IMR-90 (cell line): ENCODE measurements at regions not wholly inside any gene's neighbourhood (a gene's known extent, or its start where the extent isn't known, plus 50 kb on each side); places are given as distances from the start of the nearest gene placed in this dataset.
A peak's percentile ranks its signal among the peaks of the same experiment; 100 is the strongest.

Experiments used
- ATAC-seq: fragments of 200-7000 bp; cut with Tn5 transposase; 2 replicates; pipeline ENCODE4 v1.9.1; 2020; ENCODE audit warnings: low read depth, mild to moderate bottlenecking, moderate library complexity
- BruUV-seq: library from RNA; stranded (reverse); fragments of 400-500 nt; replicated peaks from 2 replicates; lab custom pipeline; 2021; lab: Mats Ljungman, UMichigan
- CTCF ChIA-PET: fragments of 300-600 bp; formaldehyde crosslinking; extraction: SDS; loops from one replicate; lab custom pipeline; 2021; ENCODE audit warnings: antibody characterized with exemption; lab: Yijun Ruan, JAX
- POLR2A ChIA-PET: fragments of 300-600 bp; sonication (Branson Sonifier 250); formaldehyde crosslinking; loops from one replicate; lab custom pipeline; 2022; ENCODE audit warnings: antibody characterized with exemption; ENCODE audit not compliant: unreplicated experiment; lab: Charles Lee
- DNase-seq: peaks from one replicate; pipeline ENCODE4 v3.0.0; 2013
- H2AFZ ChIP-seq: replicated peaks from 2 replicates; pipeline ENCODE3; 2013; ENCODE audit warnings: low read length, mild to moderate bottlenecking; ENCODE audit not compliant: poor library complexity
- H2AK5ac ChIP-seq: 2 replicates; pipeline ENCODE4 v1.6.1; 2013; ENCODE audit warnings: low read depth, low read length, inconsistent platforms
- H2AK9ac ChIP-seq: replicated peaks from 2 replicates; pipeline ENCODE3; 2013; ENCODE audit warnings: mild to moderate bottlenecking, low read depth, low read length, moderate library complexity; ENCODE audit not compliant: poor library complexity
- H2BK120ac ChIP-seq: 2 replicates; pipeline ENCODE4 v1.6.1; 2013; ENCODE audit warnings: low read depth, low read length, inconsistent platforms
- H2BK15ac ChIP-seq: 3 replicates; pipeline ENCODE4 v1.6.1; 2013; ENCODE audit warnings: low read depth, low read length, inconsistent platforms
- H2BK20ac ChIP-seq: 2 replicates; pipeline ENCODE4 v1.6.1; 2013; ENCODE audit warnings: low read depth, mild to moderate bottlenecking, inconsistent platforms, low read length, moderate library complexity
- H2BK5ac ChIP-seq: 2 replicates; pipeline ENCODE4 v1.6.1; 2013; ENCODE audit warnings: mild to moderate bottlenecking, low read depth, low read length, inconsistent platforms; ENCODE audit not compliant: poor library complexity, severe bottlenecking
- H3K14ac ChIP-seq: replicated peaks from 2 replicates; pipeline ENCODE4 v1.6.1; 2013; ENCODE audit warnings: low read depth, low read length, inconsistent platforms
- H3K18ac ChIP-seq: 2 replicates; pipeline ENCODE4 v1.6.1; 2013; ENCODE audit warnings: low read depth, low read length, control low read depth
- H3K23ac ChIP-seq: 2 replicates; pipeline ENCODE4 v1.6.1; 2013; ENCODE audit warnings: low read depth, low read length, inconsistent platforms
- H3K27ac ChIP-seq: 2 replicates; pipeline ENCODE4 v1.5.1; 2013; ENCODE audit warnings: mild to moderate bottlenecking, control low read depth, low read length; ENCODE audit not compliant: insufficient read depth
- H3K27me3 ChIP-seq: 2 replicates; pipeline ENCODE4 v1.6.1; 2013; ENCODE audit warnings: low read length; ENCODE audit not compliant: control insufficient read depth, insufficient read depth
- H3K36me3 ChIP-seq: 2 replicates; pipeline ENCODE4 v1.6.1; 2013; ENCODE audit warnings: low read length, mixed read lengths; ENCODE audit not compliant: control insufficient read depth, insufficient read depth
- H3K4ac ChIP-seq: 2 replicates; pipeline ENCODE4 v1.6.1; 2013; ENCODE audit warnings: low read depth, low read length, inconsistent platforms
- H3K4me1 ChIP-seq: 2 replicates; pipeline ENCODE4 v1.6.1; 2013; ENCODE audit warnings: low read length, mixed read lengths; ENCODE audit not compliant: control insufficient read depth, insufficient read depth
- H3K4me2 ChIP-seq: 2 replicates; pipeline ENCODE4 v1.6.1; 2013; ENCODE audit warnings: low read depth, mild to moderate bottlenecking, control low read depth, low read length, moderate library complexity
- H3K4me3 ChIP-seq: 2 replicates; pipeline ENCODE4 v1.5.1; 2013; ENCODE audit warnings: low read depth, mild to moderate bottlenecking, control low read depth, low read length, moderate library complexity; ENCODE audit not compliant: insufficient read depth
- H3K56ac ChIP-seq: 2 replicates; pipeline ENCODE4 v1.6.1; 2013; ENCODE audit warnings: low read length, inconsistent platforms; ENCODE audit not compliant: insufficient read depth; ENCODE audit errors: extremely low read depth
- H3K79me1 ChIP-seq, 2 experiments: 2 replicates each; pipeline ENCODE4 v1.6.1; 2013; ENCODE audit warnings: low read length in 2 of 2, inconsistent platforms in 1 of 2, low read depth in 1 of 2
- H3K9ac ChIP-seq: 2 replicates; pipeline ENCODE4 v1.6.1; 2013; ENCODE audit warnings: low read depth, low read length, control low read depth
- H3K9me1 ChIP-seq: 2 replicates; pipeline ENCODE4 v1.6.1; 2013; ENCODE audit warnings: low read length, inconsistent platforms; ENCODE audit not compliant: insufficient read depth
- H3K9me3 ChIP-seq: 2 replicates; pipeline ENCODE4 v1.6.1; 2013; ENCODE audit warnings: low read length; ENCODE audit not compliant: control insufficient read depth, insufficient read depth
- H4K20me1 ChIP-seq: 2 replicates; pipeline ENCODE4 v1.6.1; 2013; ENCODE audit warnings: low read length, inconsistent platforms; ENCODE audit not compliant: insufficient read depth
- H4K5ac ChIP-seq: 2 replicates; pipeline ENCODE4 v1.6.1; 2013; ENCODE audit warnings: mild to moderate bottlenecking, low read depth, low read length, control low read depth
- H4K8ac ChIP-seq, 2 experiments: 2 replicates each; pipeline ENCODE4 v1.6.1; 2013; ENCODE audit warnings: low read depth in 2 of 2, low read length in 2 of 2, control low read depth in 1 of 2, inconsistent platforms in 1 of 2
- H4K91ac ChIP-seq: 2 replicates; pipeline ENCODE4 v1.6.1; 2013; ENCODE audit warnings: low read depth, low read length, inconsistent platforms; ENCODE audit not compliant: insufficient read depth
- CEBPB ChIP-seq: IDR thresholded peaks from 2 replicates; pipeline ENCODE4 v1.6.1; 2012; ENCODE audit warnings: low read depth, low read length, improper control_type of control experiment
- CHD1 ChIP-seq: IDR thresholded peaks from 2 replicates; pipeline ENCODE4 v1.6.1; 2012; ENCODE audit warnings: low read depth, low read length, improper control_type of control experiment
- FOS ChIP-seq: fragments of 150-350 bp; IDR thresholded peaks from 2 replicates; pipeline ENCODE4 v1.6.1; 2016; ENCODE audit warnings: low read depth, low read length
- MAFK ChIP-seq: IDR thresholded peaks from 2 replicates; pipeline ENCODE4 v1.6.1; 2012; ENCODE audit warnings: low read depth, low read length, improper control_type of control experiment
- MAZ ChIP-seq: IDR thresholded peaks from 2 replicates; pipeline ENCODE4 v1.6.1; 2012; ENCODE audit warnings: low read depth, mild to moderate bottlenecking, low read length, improper control_type of control experiment, moderate library complexity, borderline replicate concordance
- MXI1 ChIP-seq: IDR thresholded peaks from 2 replicates; pipeline ENCODE4 v1.6.1; 2012; ENCODE audit warnings: low read depth, mild to moderate bottlenecking, low read length, moderate library complexity, borderline replicate concordance
- NFE2L2 ChIP-seq: fragments of 150-350 bp; IDR thresholded peaks from 2 replicates; pipeline ENCODE4 v1.6.1; 2016; ENCODE audit warnings: low read depth, mild to moderate bottlenecking, low read length
- POLR2A ChIP-seq: IDR thresholded peaks from 2 replicates; pipeline ENCODE4 v1.6.1; 2012; ENCODE audit warnings: mild to moderate bottlenecking, low read depth, low read length
- RAD21 ChIP-seq: IDR thresholded peaks from 2 replicates; pipeline ENCODE4 v1.6.1; 2012; ENCODE audit warnings: low read length, improper control_type of control experiment
- RCOR1 ChIP-seq: IDR thresholded peaks from 2 replicates; pipeline ENCODE4 v1.6.1; 2012; ENCODE audit warnings: mild to moderate bottlenecking, low read length, improper control_type of control experiment; ENCODE audit not compliant: insufficient replicate concordance
- RFX5 ChIP-seq: IDR thresholded peaks from 2 replicates; pipeline ENCODE4 v1.8.0; 2012; ENCODE audit warnings: low read depth, mild to moderate bottlenecking, low read length, moderate library complexity
- SMC3 ChIP-seq: fragments of 150-350 bp; IDR thresholded peaks from 2 replicates; pipeline ENCODE4 v1.6.1; 2016; ENCODE audit warnings: low read depth, mild to moderate bottlenecking, antibody characterized with exemption, low read length, moderate library complexity
- WGBS, 2 experiments: methylation state at CpG; one replicate each; pipeline versions ENCODE4 v1.1.5 to v1.1.7; 2013; ENCODE audit warnings: missing lambda C conversion rate in 2 of 2; ENCODE audit not compliant: insufficient read length in 1 of 2; ENCODE audit errors: extremely low coverage in 2 of 2; 5-methylcytosine and 5-hydroxymethylcytosine counted together
- dilution Hi-C: fragments of 300-500 bp; cut with HindIII; formaldehyde crosslinking; loops from one replicate; pipeline ENCODE4 v1.14.3; 2018; ENCODE audit warnings: low sequenced_read_pairs; ENCODE audit not compliant: unreplicated experiment
- in situ Hi-C: fragments of 300-500 bp; cut with MboI; formaldehyde crosslinking; loops from 3 replicates; pipeline ENCODE4 v1.14.3; 2019; ENCODE audit warnings: low sequenced_read_pairs, inconsistent platforms, mixed read lengths
- intact Hi-C: fragments of 100-400 bp; cut with micrococcal nuclease; formaldehyde crosslinking; loops from 2 replicates; pipeline ENCODE4 v1.10.0; 2022
- TF ChIP-seq, protein P1 (sequence below): fragments of 150-350 bp; IDR thresholded peaks from 2 replicates; pipeline ENCODE4 v1.6.1; 2016; ENCODE audit warnings: low read depth, mild to moderate bottlenecking, low read length, moderate library complexity, borderline replicate concordance
- TF ChIP-seq, protein P2 (sequence below): conservative IDR thresholded peaks from 2 replicates; pipeline ENCODE4 v1.5.1; 2012; ENCODE audit warnings: mild to moderate bottlenecking, low read depth, low read length, improper control_type of control experiment
- TF ChIP-seq, protein P3 (sequence below): fragments of 150-350 bp; IDR thresholded peaks from 2 replicates; pipeline ENCODE4 v1.6.1; 2017; ENCODE audit warnings: mild to moderate bottlenecking, antibody characterized with exemption, low read length, low read depth

DNA sequence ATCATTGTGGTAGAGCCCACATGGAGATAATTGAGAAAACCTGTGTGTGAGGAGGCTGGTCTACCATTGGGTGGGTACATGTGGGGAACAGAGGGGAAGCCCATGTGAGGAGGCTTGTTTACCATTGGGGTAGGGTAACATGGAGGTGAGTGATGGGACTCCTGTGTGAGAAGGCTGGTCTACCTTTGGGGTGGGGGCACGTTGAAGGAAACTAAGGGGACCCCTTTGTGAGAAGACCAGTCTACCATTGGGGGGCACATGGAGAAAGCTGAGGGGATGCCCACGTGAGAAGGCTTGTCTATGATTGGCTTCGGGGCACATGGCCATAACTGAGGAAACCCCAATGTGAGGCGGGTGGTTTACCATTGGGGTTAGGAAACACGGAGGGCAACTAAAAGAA is 158.5 kb downstream of the FBLN2 start:
- no peak overlapping the region for H2AK5ac ChIP-seq

More for the DNA sequence above, 158.5 kb downstream of the FBLN2 start:
- no peak overlapping the region for H4K8ac ChIP-seq
- no peak overlapping the region for H2BK120ac ChIP-seq
- no peak overlapping the region for H2BK15ac ChIP-seq
- no peaks in the 10 kb centered on the region for H3K4me1 ChIP-seq
- no peak overlapping the region for H3K56ac ChIP-seq
- no peak for ATAC-seq
- intact Hi-C loops = no loop called here
- no peak overlapping the region for H2BK20ac ChIP-seq
- WGBS, 2 experiments = 40% methylated on average over 3 of the region's 5 CpGs; no CpG with 5 or more reads in 1 of the 2 experiments
- H4K5ac ChIP-seq = no peak overlapping the region
- no peaks in the 10 kb centered on the region for H3K79me1 ChIP-seq
- no peak overlapping the region for H3K4me2 ChIP-seq
- no peaks in the 10 kb centered on the region for H4K20me1 ChIP-seq
- H2BK5ac ChIP-seq = no peak overlapping the region
- no TSS peak for BruUV-seq
- in situ Hi-C loops = no loop called here
- no peaks in the 10 kb centered on the region for H3K27me3 ChIP-seq
- H3K4me3 ChIP-seq = no peak overlapping the region
- no peak overlapping the region for H3K9ac ChIP-seq
- H3K18ac ChIP-seq = no peak overlapping the region
- no peak overlapping the region for H2AK9ac ChIP-seq
- H4K91ac ChIP-seq = no peak overlapping the region
- POLR2A ChIA-PET = no interaction called here
- no peak for DNase-seq
- H3K9me3 ChIP-seq = peaks cover 13% of the 10 kb centered on the region; the same call in 1 of the 2 replicates
- H3K27ac ChIP-seq = no peak overlapping the region
- no peak overlapping the region for H3K4ac ChIP-seq
- no peaks in the 10 kb centered on the region for H3K36me3 ChIP-seq
- H3K14ac ChIP-seq = no peak overlapping the region
- TF ChIP-seq FOS (no peak), POLR2A (no peak), CHD1 (no peak), NFE2L2 (no peak), RAD21 (no peak), MAZ (no peak), MXI1 (no peak), MAFK (no peak), CEBPB (no peak), RFX5 (no peak), RCOR1 (no peak), SMC3 (no peak)
- TF ChIP-seq, protein P1, sequence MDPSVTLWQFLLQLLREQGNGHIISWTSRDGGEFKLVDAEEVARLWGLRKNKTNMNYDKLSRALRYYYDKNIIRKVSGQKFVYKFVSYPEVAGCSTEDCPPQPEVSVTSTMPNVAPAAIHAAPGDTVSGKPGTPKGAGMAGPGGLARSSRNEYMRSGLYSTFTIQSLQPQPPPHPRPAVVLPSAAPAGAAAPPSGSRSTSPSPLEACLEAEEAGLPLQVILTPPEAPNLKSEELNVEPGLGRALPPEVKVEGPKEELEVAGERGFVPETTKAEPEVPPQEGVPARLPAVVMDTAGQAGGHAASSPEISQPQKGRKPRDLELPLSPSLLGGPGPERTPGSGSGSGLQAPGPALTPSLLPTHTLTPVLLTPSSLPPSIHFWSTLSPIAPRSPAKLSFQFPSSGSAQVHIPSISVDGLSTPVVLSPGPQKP = no peak
- TF ChIP-seq, protein P2, sequence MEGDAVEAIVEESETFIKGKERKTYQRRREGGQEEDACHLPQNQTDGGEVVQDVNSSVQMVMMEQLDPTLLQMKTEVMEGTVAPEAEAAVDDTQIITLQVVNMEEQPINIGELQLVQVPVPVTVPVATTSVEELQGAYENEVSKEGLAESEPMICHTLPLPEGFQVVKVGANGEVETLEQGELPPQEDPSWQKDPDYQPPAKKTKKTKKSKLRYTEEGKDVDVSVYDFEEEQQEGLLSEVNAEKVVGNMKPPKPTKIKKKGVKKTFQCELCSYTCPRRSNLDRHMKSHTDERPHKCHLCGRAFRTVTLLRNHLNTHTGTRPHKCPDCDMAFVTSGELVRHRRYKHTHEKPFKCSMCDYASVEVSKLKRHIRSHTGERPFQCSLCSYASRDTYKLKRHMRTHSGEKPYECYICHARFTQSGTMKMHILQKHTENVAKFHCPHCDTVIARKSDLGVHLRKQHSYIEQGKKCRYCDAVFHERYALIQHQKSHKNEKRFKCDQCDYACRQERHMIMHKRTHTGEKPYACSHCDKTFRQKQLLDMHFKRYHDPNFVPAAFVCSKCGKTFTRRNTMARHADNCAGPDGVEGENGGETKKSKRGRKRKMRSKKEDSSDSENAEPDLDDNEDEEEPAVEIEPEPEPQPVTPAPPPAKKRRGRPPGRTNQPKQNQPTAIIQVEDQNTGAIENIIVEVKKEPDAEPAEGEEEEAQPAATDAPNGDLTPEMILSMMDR = no peak
- TF ChIP-seq, protein P3, sequence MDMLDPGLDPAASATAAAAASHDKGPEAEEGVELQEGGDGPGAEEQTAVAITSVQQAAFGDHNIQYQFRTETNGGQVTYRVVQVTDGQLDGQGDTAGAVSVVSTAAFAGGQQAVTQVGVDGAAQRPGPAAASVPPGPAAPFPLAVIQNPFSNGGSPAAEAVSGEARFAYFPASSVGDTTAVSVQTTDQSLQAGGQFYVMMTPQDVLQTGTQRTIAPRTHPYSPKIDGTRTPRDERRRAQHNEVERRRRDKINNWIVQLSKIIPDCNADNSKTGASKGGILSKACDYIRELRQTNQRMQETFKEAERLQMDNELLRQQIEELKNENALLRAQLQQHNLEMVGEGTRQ = no peak
- H2AFZ ChIP-seq = peak overlapping the region; percentile 32
- no peaks in the 10 kb centered on the region for H3K9me1 ChIP-seq
- H3K23ac ChIP-seq = no peak overlapping the region
- dilution Hi-C loops = no loop called here
- CTCF ChIA-PET = no interaction called here
